H1 (cell line): ENCODE measurements at regions not wholly inside any gene's neighbourhood (a gene's known extent, or its start where the extent isn't known, plus 50 kb on each side); places are given as distances from the start of the nearest gene placed in this dataset.

Experiments
- CTCF ChIA-PET: fragments of 300-600 bp; sonication (Branson Sonifier 250); formaldehyde crosslinking; loops from one replicate; lab custom pipeline; 2021; ENCODE audit not compliant: partially characterized antibody; lab: Charles Lee
- POLR2A ChIA-PET: fragments of 300-600 bp; sonication (Branson Sonifier 250); formaldehyde crosslinking; loops from one replicate; lab custom pipeline; 2021; ENCODE audit warnings: inconsistent platforms; ENCODE audit not compliant: partially characterized antibody; lab: Charles Lee
- DNase-seq, 2 experiments: peaks; one replicate each; pipeline versions ENCODE4 v3.0.0 to v3.0.0-alpha.2; 2010 to 2022; ENCODE audit warnings: low spot score in 2 of 2, low read depth in 1 of 2, mixed read lengths in 1 of 2
- FAIRE-seq: peaks from 2 replicates; lab custom pipeline; 2011; peaks lifted over from hg19 to GRCh38; lab: Jason Lieb, UNC
- H2AFZ ChIP-seq: 2 replicates; pipeline ENCODE4 v1.8.1; 2012; ENCODE audit warnings: low read length, inconsistent platforms
- H2AK5ac ChIP-seq: 2 replicates; pipeline ENCODE4 v1.6.1; 2013; ENCODE audit warnings: low read depth, low read length
- H2BK120ac ChIP-seq: replicated peaks from 2 replicates; pipeline ENCODE3; 2013; ENCODE audit warnings: low read depth, low read length, inconsistent platforms
- H2BK12ac ChIP-seq: 2 replicates; pipeline ENCODE4 v1.6.1; 2013; ENCODE audit warnings: low read depth, low read length
- H2BK15ac ChIP-seq: 2 replicates; pipeline ENCODE4 v1.6.1; 2013; ENCODE audit warnings: low read length
- H2BK20ac ChIP-seq: 2 replicates; pipeline ENCODE4 v1.6.1; 2013; ENCODE audit warnings: low read length
- H2BK5ac ChIP-seq: 2 replicates; pipeline ENCODE4 v1.6.1; 2013; ENCODE audit warnings: low read depth, low read length
- H3K14ac ChIP-seq: 2 replicates; pipeline ENCODE4 v1.6.1; 2013; ENCODE audit warnings: inconsistent platforms; ENCODE audit not compliant: insufficient read length
- H3K18ac ChIP-seq: 2 replicates; pipeline ENCODE4 v1.6.1; 2013; ENCODE audit warnings: low read length; ENCODE audit errors: extremely low read depth
- H3K23ac ChIP-seq: 2 replicates; pipeline ENCODE4 v1.6.1; 2013; ENCODE audit warnings: inconsistent platforms; ENCODE audit not compliant: insufficient read length
- H3K23me2 ChIP-seq: 2 replicates; pipeline ENCODE4 v1.6.1; 2013; ENCODE audit warnings: low read depth, low read length
- H3K27ac ChIP-seq: 2 replicates; pipeline ENCODE4 v1.6.1; 2011; ENCODE audit warnings: low read depth, low read length, inconsistent platforms
- H3K27me3 ChIP-seq, 4 experiments: replicated peaks in 1 of 4; 1 replicate in 1 of 4; 2 replicates in 3 of 4; pipeline versions ENCODE4 v1.6.1 to v1.8.1; 2011 to 2013; ENCODE audit warnings: low read length in 3 of 4, mild to moderate bottlenecking in 3 of 4, inconsistent platforms in 2 of 4, mixed read lengths in 2 of 4, moderate library complexity in 1 of 4; ENCODE audit not compliant: control insufficient read depth in 3 of 4, insufficient read depth in 3 of 4; ENCODE audit errors: extremely low read depth in 1 of 4
- H3K36me3 ChIP-seq, 4 experiments: 2 replicates each; pipeline versions ENCODE4 v1.6.1 to v1.8.1; 2011 to 2013; ENCODE audit warnings: mild to moderate bottlenecking in 4 of 4, low read length in 3 of 4, moderate library complexity in 2 of 4, control low read depth in 1 of 4, inconsistent platforms in 1 of 4; ENCODE audit not compliant: insufficient read depth in 4 of 4, control insufficient read depth in 2 of 4
- H3K4ac ChIP-seq: replicated peaks from 2 replicates; pipeline ENCODE3; 2013; ENCODE audit warnings: low read length, low read depth, mixed read lengths, inconsistent platforms; ENCODE audit not compliant: insufficient read length
- H3K4me1 ChIP-seq, 4 experiments: replicated peaks in 1 of 4; 1 replicate in 1 of 4; 2 replicates in 3 of 4; pipeline versions ENCODE4 v1.6.1 to v1.8.1; 2011 to 2013; ENCODE audit warnings: low read length in 3 of 4, inconsistent platforms in 2 of 4, mixed read lengths in 1 of 4; ENCODE audit not compliant: insufficient read depth in 4 of 4, control insufficient read depth in 3 of 4
- H3K4me2 ChIP-seq, 2 experiments: 2 replicates each; pipeline versions ENCODE4 v1.6.1 to v1.8.1; 2011 to 2013; ENCODE audit warnings: low read depth in 2 of 2, low read length in 2 of 2, control low read depth in 1 of 2, inconsistent platforms in 1 of 2, mild to moderate bottlenecking in 1 of 2; ENCODE audit not compliant: insufficient read depth in 1 of 2
- H3K4me3 ChIP-seq, 4 experiments: fragments of 200-600, 300-600 bp in 1 of 4; sonication (generic), shearing (Covaris generic), sonication (Bioruptor Twin) in 1 of 4; 2 replicates each; pipeline versions ENCODE4 v1.5.1 to v1.8.1; 2011 to 2016; ENCODE audit warnings: low read length in 4 of 4, low read depth in 3 of 4, control low read depth in 2 of 4, inconsistent platforms in 2 of 4, mild to moderate bottlenecking in 2 of 4, mixed read lengths in 1 of 4, moderate library complexity in 1 of 4; ENCODE audit not compliant: insufficient read depth in 2 of 4; ENCODE audit errors: extremely low read depth in 1 of 4
- H3K56ac ChIP-seq: replicated peaks from 2 replicates; pipeline ENCODE3; 2013; ENCODE audit warnings: low read depth, mild to moderate bottlenecking, mixed read lengths, low read length, inconsistent platforms; ENCODE audit not compliant: insufficient read length
- H3K79me1 ChIP-seq: 2 replicates; pipeline ENCODE4 v1.6.1; 2013; ENCODE audit warnings: low read depth, low read length, control low read depth
- H3K79me2 ChIP-seq, 2 experiments: 2 replicates each; pipeline versions ENCODE4 v1.6.1 to v1.8.1; 2012 to 2013; ENCODE audit warnings: low read length in 2 of 2, mild to moderate bottlenecking in 2 of 2, inconsistent platforms in 1 of 2; ENCODE audit not compliant: insufficient read depth in 2 of 2, control insufficient read depth in 1 of 2
- H3K9ac ChIP-seq, 4 experiments: replicated peaks in 1 of 4; 1 replicate in 1 of 4; 2 replicates in 3 of 4; pipeline versions ENCODE4 v1.6.1 to v1.8.1; 2011 to 2013; ENCODE audit warnings: low read depth in 3 of 4, low read length in 3 of 4, control low read depth in 2 of 4, mild to moderate bottlenecking in 2 of 4, moderate library complexity in 2 of 4, inconsistent platforms in 1 of 4; ENCODE audit errors: extremely low read depth in 1 of 4
- H3K9me3 ChIP-seq, 2 experiments: 2 replicates each; pipeline versions ENCODE4 v1.6.1 to v1.8.1; 2012 to 2013; ENCODE audit warnings: mild to moderate bottlenecking in 2 of 2, moderate library complexity in 2 of 2, control low read depth in 1 of 2, inconsistent platforms in 1 of 2, low read depth in 1 of 2, low read length in 1 of 2, mixed read lengths in 1 of 2; ENCODE audit not compliant: insufficient read depth in 2 of 2
- H4K20me1 ChIP-seq, 2 experiments: replicated peaks in 1 of 2; 2 replicates each; pipeline versions ENCODE3 to v1.8.1; 2011 to 2013; ENCODE audit warnings: inconsistent platforms in 2 of 2, low read length in 2 of 2, mild to moderate bottlenecking in 1 of 2; ENCODE audit not compliant: insufficient read depth in 2 of 2, control insufficient read depth in 1 of 2
- H4K5ac ChIP-seq: 2 replicates; pipeline ENCODE4 v1.6.1; 2013; ENCODE audit warnings: low read length, low read depth, mixed read lengths, inconsistent platforms; ENCODE audit not compliant: insufficient read length
- H4K8ac ChIP-seq: 2 replicates; pipeline ENCODE4 v1.8.0; 2013; ENCODE audit warnings: mild to moderate bottlenecking, moderate library complexity, low read length, inconsistent platforms; ENCODE audit not compliant: insufficient read depth; ENCODE audit errors: extremely low read depth
- H4K91ac ChIP-seq: replicated peaks from 2 replicates; pipeline ENCODE3; 2013; ENCODE audit warnings: low read length, mixed read lengths, inconsistent platforms; ENCODE audit not compliant: insufficient read length
- EZH2 ChIP-seq: fragments of 200-600 bp; sonication (generic); IDR thresholded peaks from 2 replicates; pipeline ENCODE4 v1.7.1; 2012; ENCODE audit warnings: low read depth, mild to moderate bottlenecking, moderate library complexity, low read length, inconsistent platforms; ENCODE audit not compliant: severe bottlenecking
- GTF2F1 ChIP-seq: IDR thresholded peaks from 2 replicates; pipeline ENCODE4 v1.6.1; 2012; ENCODE audit warnings: low read depth, low read length, improper control_type of control experiment, borderline replicate concordance
- HDAC2 ChIP-seq, 2 experiments: fragments of 300-600 bp in 1 of 2; sonication (generic) in 1 of 2; IDR thresholded peaks; 2 replicates each; pipeline ENCODE4 v1.6.1; 2011 to 2012; ENCODE audit warnings: low read depth in 2 of 2, low read length in 2 of 2, mild to moderate bottlenecking in 2 of 2, moderate library complexity in 2 of 2, borderline replicate concordance in 1 of 2, inconsistent platforms in 1 of 2
- SRF ChIP-seq: IDR thresholded peaks from 2 replicates; pipeline ENCODE4 v1.6.1; 2011; ENCODE audit warnings: mild to moderate bottlenecking, low read depth, low read length, moderate library complexity
- YY1 ChIP-seq: IDR thresholded peaks from 2 replicates; pipeline ENCODE4 v1.6.1; 2011; ENCODE audit warnings: low read depth, mild to moderate bottlenecking, low read length
- WGBS, 2 experiments: shearing (Covaris generic) in 1 of 2; methylation state at CpG; one replicate each; pipeline versions ENCODE4 v1.1.6 to v1.1.7; 2013 to 2015; ENCODE audit warnings: low lambda C conversion rate in 2 of 2, mixed read lengths in 2 of 2, inconsistent platforms in 1 of 2, low coverage in 1 of 2, missing lambda C conversion rate in 1 of 2; ENCODE audit not compliant: insufficient replicate concordance in 2 of 2, insufficient coverage in 1 of 2, insufficient read length in 1 of 2; ENCODE audit errors: extremely low coverage in 1 of 2, missing lambda C conversion rate in 1 of 2; 5-methylcytosine and 5-hydroxymethylcytosine counted together

DNA sequence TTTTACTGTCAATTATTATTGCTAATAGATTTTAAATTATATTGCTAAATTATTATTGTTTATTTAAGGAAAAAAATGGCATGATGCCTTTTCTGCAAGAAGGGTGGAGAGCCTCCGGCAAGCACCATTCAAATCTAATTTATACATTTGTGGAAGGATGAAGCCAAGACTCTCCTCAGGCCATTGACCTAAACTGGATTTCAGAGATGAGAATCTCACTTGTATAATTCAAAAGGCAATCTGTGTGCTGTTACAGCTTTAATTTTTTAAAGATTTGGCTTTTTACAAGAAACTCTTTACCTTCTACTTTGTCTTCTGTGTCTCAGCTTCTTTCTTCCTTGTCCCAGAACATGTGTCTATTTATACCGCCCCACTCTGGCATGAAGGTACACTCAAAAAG lies 722.5 kb downstream of the ETS1 start:
- no peak overlapping the region for H2BK15ac ChIP-seq
- DNase-seq (no peak), FAIRE-seq (no peak)
- H3K9ac ChIP-seq, result no peak overlapping the region
- H2BK120ac ChIP-seq, result no peak overlapping the region
- CTCF ChIA-PET, result no interaction called here
- no peaks in the 10 kb centered on the region for H3K4me1 ChIP-seq
- TF ChIP-seq YY1 (no peak), HDAC2 (IDR thresholded peaks at IDR 0.05; ENCODE audit: borderline replicate concordance in 1 of 2, low read depth in 2 of 2, low read length in 2 of 2) (no peak), GTF2F1 (no peak), SRF (no peak), EZH2 (no peak)
- H3K18ac ChIP-seq, result no peak overlapping the region
- no peaks in the 10 kb centered on the region for H3K9me3 ChIP-seq
- H3K4ac ChIP-seq, result no peak overlapping the region
- WGBS, 2 experiments, result 94% methylated on average over 2 of the region's 2 CpGs; no CpG with 5 or more reads in 1 of the 2 experiments
- POLR2A ChIA-PET, result no interaction called here
- H3K23ac ChIP-seq, result no peak overlapping the region
- H3K36me3 ChIP-seq, result no peaks in the 10 kb centered on the region
- H3K27me3 ChIP-seq, result no peaks in the 10 kb centered on the region
- H2BK20ac ChIP-seq, result no peak overlapping the region
- no peak overlapping the region for H3K4me2 ChIP-seq
- H3K14ac ChIP-seq, result no peak overlapping the region
- no peak overlapping the region for H4K91ac ChIP-seq
- no peaks in the 10 kb centered on the region for H3K79me1 ChIP-seq
- H4K5ac ChIP-seq, result no peak overlapping the region
- no peak overlapping the region for H3K27ac ChIP-seq
- H3K79me2 ChIP-seq, result no peaks in the 10 kb centered on the region
- no peak overlapping the region for H2BK5ac ChIP-seq
- H3K4me3 ChIP-seq, result no peak overlapping the region
- no peak overlapping the region for H2AFZ ChIP-seq
- no peak overlapping the region for H2AK5ac ChIP-seq
- H3K56ac ChIP-seq, result no peak overlapping the region
- no peak overlapping the region for H2BK12ac ChIP-seq
- H4K8ac ChIP-seq, result no peak overlapping the region
- H3K23me2 ChIP-seq, result no peaks in the 10 kb centered on the region
- no peaks in the 10 kb centered on the region for H4K20me1 ChIP-seq
